Activated CD8-positive, alpha-beta T cell treated with anti-CD3 and anti-CD28 coated beads, Interleukin-2, amount 10 ng/mL, durations not matched to agents 7 days and 5 days (primary cell): ENCODE measurements at regions not wholly inside any gene's neighbourhood (a gene's known extent, or its start where the extent isn't known, plus 50 kb on each side); places are given as distances from the start of the nearest gene placed in this dataset.
"Not testable (repeated sequence)": the region's sequence is repeated elsewhere in the genome, so short reads cannot be mapped to it uniquely, and the experiment has no call there.

Experiments used
- ATAC-seq: fragments of 150-1000 bp; cut with Tn5 transposase; one replicate; pipeline ENCODE4 v1.10.0; 2021; ENCODE audit warnings: moderate library complexity
- CTCF ChIA-PET: fragments of 350-600 bp; sonication (Branson Sonifier 250); formaldehyde crosslinking; loops from one replicate; lab custom pipeline; 2021; ENCODE audit warnings: antibody characterized with exemption; lab: Charles Lee
- POLR2A ChIA-PET: fragments of 350-600 bp; sonication (Branson Sonifier 250); formaldehyde crosslinking; loops from one replicate; lab custom pipeline; 2021; ENCODE audit warnings: antibody characterized with exemption; lab: Charles Lee
- DNase-seq: peaks from one replicate; pipeline ENCODE4 v3.0.0-alpha.2; 2020
- H3K27ac Mint-ChIP-seq: one replicate; pipeline ENCODE4 v1.8.0; 2021; ENCODE audit warnings: mild to moderate bottlenecking, mixed read lengths
- H3K27me3 Mint-ChIP-seq: one replicate; pipeline ENCODE4 v1.8.0; 2021; ENCODE audit warnings: low read depth, mixed read lengths
- H3K36me3 Mint-ChIP-seq: one replicate; pipeline ENCODE4 v1.8.0; 2021; ENCODE audit warnings: low read depth, mixed read lengths
- H3K4me1 Mint-ChIP-seq: one replicate; pipeline ENCODE4 v1.8.0; 2021; ENCODE audit warnings: low read depth, mixed read lengths
- H3K4me3 Mint-ChIP-seq: one replicate; pipeline ENCODE4 v1.8.0; 2021; ENCODE audit warnings: mild to moderate bottlenecking, mixed read lengths
- H3K9me3 Mint-ChIP-seq: one replicate; pipeline ENCODE4 v1.8.0; 2022; ENCODE audit warnings: mixed read lengths; ENCODE audit not compliant: insufficient read depth

DNA sequence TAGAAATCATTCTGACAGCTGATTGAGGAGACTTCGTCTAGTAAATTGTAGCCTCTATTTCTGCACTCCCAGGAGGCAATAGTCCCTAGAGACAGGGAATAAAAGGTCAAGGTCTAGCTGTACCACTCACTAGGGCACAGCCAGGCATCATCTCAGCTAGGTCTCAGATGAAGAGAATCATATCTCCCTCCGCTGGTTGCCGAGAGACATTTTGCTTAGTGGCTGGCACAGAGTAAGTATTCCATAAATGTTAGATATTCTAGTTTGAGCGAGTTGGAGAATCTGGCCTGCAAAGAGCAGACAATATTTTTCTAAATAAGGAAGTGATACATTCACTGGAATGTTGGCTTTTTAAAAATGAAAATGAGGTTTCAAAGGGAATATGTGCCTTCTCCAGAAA, 180.4 kb upstream of the ACTBL2 start:
- CTCF ChIA-PET = no interaction called here

DNA sequence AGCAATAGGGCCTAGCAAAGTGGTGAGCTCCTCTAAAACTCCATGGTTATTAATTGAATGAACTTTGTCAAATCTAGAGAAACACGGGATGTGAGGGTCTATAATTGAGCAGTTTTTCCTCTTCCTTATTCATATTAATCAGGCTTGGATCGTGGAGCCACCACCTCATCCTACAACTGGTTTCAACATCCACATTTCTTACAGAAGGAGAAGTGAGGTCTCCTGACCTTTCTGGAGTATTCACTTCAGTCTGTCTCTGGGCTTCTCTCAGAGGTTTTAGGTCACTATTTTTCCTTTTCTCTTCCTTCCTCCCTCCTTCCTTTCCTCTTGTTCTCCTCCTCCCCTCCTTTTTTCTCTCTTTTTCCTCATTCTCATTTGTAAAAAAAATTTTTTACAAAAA, 177.3 kb upstream of the ACTBL2 start:
- Mint-ChIP-seq H3K4me3 (no peak overlapping the region), H3K9me3 (no peaks in the 10 kb centered on the region), H3K27me3 (peaks cover 6% of the 10 kb centered on the region), H3K36me3 (no peaks in the 10 kb centered on the region), H3K27ac (no peak overlapping the region), H3K4me1 (no peaks in the 10 kb centered on the region)
- ChIA-PET CTCF (no interaction called here), POLR2A (no interaction called here)
- ATAC-seq = no peak
- DNase-seq = no peak

More for the DNA sequence above, 180.4 kb upstream of the ACTBL2 start:
- DNase-seq = no peak
- no peak for ATAC-seq
- Mint-ChIP-seq H3K27me3 (peaks cover 6% of the 10 kb centered on the region), H3K27ac (no peak overlapping the region), H3K4me3 (no peak overlapping the region), H3K9me3 (no peaks in the 10 kb centered on the region), H3K4me1 (no peaks in the 10 kb centered on the region), H3K36me3 (no peaks in the 10 kb centered on the region)
- POLR2A ChIA-PET = no interaction called here

DNA sequence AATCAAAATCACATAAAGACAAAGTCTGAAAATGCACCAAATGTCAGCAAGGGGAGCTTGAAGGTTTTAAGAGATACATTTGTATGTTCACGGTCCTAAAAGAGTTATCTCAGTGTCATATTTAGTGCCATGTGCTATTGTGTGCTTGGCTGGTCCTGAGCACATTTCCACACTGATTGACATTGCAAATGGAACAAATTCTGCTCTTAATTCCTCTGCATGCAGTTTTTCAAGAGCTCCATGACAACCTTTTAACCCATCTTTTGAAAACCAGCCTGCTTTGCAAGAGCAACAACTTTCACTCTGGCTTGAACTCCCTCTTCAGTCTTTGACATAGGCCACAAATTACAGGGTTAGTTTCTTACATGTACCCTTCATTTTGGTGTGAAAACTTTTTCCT, 175.4 kb upstream of the ACTBL2 start:
- ChIA-PET CTCF (interaction anchor here (1.1 kb wide), 1 partner anchor 10 kb away, joined by 3 read pairs; no protein-coding TSS in a partner anchor), POLR2A (interaction anchor here (0.7 kb wide), 1 partner anchor 71 kb away, joined by 7 read pairs; no protein-coding TSS in a partner anchor)
- no peaks in the 10 kb centered on the region for H3K9me3 Mint-ChIP-seq
- peaks cover 6% of the 10 kb centered on the region for H3K27me3 Mint-ChIP-seq
- ATAC-seq = no peak
- H3K4me3 Mint-ChIP-seq = no peak overlapping the region
- H3K36me3 Mint-ChIP-seq = no peaks in the 10 kb centered on the region
- H3K27ac Mint-ChIP-seq = no peak overlapping the region
- no peaks in the 10 kb centered on the region for H3K4me1 Mint-ChIP-seq
- DNase-seq = no peak

DNA sequence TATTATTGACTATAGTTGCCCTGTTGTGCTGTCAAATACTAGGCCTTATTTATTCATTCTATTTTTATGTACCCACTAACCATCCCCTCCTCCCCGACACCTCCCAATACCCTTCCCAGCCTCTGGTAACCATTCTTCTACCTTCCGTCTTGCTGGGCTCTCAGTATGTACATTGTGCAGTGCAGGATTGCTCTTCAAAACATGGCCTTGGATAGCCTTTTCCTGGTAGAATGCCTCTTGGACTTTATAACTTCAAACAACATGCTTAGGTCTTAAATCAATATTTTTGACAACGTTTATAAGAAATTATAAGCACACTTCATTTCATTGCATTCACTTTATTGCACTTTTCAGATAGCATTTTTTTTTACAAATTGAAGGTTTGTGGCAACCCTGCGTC, 172.6 kb upstream of the ACTBL2 start:
- Mint-ChIP-seq H3K4me1 (no peaks in the 10 kb centered on the region), H3K27ac (no peak overlapping the region), H3K9me3 (no peaks in the 10 kb centered on the region), H3K4me3 (no peak overlapping the region), H3K36me3 (no peaks in the 10 kb centered on the region), H3K27me3 (peaks cover 2% of the 10 kb centered on the region)
- ChIA-PET POLR2A (no interaction called here), CTCF (no interaction called here)
- DNase-seq (no peak), ATAC-seq (no peak)

DNA sequence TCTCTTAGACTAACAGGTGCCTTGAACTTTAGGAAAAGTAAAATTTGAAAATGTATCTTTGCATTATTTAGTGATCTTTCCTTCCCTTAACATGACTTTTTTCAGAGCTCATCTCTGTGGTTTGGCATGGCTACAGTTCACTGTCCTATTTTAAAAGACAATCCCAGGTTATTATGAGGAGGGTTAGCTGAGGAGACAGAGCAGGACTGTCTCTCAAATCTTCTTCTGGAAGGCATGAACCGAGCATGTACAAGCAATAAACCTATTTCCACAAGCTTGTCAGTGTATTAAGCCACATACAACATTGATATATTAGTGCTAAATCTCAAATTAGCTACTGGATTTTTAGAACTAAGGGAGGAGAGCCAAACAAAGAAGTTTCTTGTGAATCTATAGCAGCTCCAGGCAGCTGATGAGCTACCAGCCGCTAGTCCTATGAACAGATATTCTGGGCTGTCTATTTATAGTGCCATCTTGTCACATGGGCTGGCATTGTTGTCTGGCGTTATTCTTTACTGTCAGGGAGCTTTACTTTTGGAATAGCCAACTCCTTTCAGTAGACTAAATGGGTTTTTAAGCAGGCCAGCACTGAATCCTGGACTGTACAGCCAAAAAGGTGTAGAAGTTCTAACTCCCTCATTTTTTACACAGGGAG, 171.2 kb upstream of the ACTBL2 start:
- H3K4me1 Mint-ChIP-seq = no peaks in the 10 kb centered on the region
- no peaks in the 10 kb centered on the region for H3K36me3 Mint-ChIP-seq
- H3K9me3 Mint-ChIP-seq = no peaks in the 10 kb centered on the region
- peaks cover 3% of the 10 kb centered on the region for H3K27me3 Mint-ChIP-seq
- DNase-seq (no peak), ATAC-seq (no peak)
- ChIA-PET POLR2A (no interaction called here), CTCF (interaction anchor here (1.0 kb wide), 1 partner anchor 807 kb away, joined by 3 read pairs; no protein-coding TSS in a partner anchor)
- H3K4me3 Mint-ChIP-seq = no peak overlapping the region
- H3K27ac Mint-ChIP-seq = no peak overlapping the region

DNA sequence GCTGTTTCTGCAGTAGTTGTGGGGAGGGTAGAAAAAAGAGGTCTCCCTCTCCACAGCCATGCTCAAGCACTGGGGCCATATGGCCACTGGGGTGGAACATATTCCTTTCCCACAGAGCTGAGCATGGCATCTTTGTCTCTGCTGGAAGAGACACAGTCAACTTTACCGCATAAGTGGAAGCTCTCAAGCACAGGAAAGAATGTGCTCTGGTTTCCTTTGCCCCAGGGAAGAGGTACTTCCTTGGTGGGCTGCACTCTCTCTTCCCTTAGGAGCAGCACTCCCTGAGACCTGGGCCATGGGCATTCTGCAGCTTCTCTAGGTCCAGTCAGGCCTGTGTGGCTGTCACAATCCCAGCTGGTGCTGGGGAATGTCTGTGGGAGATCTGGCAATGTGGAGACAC, 168.5 kb upstream of the ACTBL2 start:
- peaks cover 3% of the 10 kb centered on the region for H3K27me3 Mint-ChIP-seq
- no peaks in the 10 kb centered on the region for H3K4me1 Mint-ChIP-seq
- ATAC-seq = no peak
- H3K36me3 Mint-ChIP-seq = no peaks in the 10 kb centered on the region
- ChIA-PET POLR2A (no interaction called here), CTCF (interaction anchor here (1.2 to 3.8 kb wide), 5 partner anchors 10 to 809 kb away, joined by 3 to 22 read pairs (median 8); partner anchors contain the start of gene PLK2)
- H3K27ac Mint-ChIP-seq = no peak overlapping the region
- DNase-seq = no peak
- no peak overlapping the region for H3K4me3 Mint-ChIP-seq
- H3K9me3 Mint-ChIP-seq = no peaks in the 10 kb centered on the region

DNA sequence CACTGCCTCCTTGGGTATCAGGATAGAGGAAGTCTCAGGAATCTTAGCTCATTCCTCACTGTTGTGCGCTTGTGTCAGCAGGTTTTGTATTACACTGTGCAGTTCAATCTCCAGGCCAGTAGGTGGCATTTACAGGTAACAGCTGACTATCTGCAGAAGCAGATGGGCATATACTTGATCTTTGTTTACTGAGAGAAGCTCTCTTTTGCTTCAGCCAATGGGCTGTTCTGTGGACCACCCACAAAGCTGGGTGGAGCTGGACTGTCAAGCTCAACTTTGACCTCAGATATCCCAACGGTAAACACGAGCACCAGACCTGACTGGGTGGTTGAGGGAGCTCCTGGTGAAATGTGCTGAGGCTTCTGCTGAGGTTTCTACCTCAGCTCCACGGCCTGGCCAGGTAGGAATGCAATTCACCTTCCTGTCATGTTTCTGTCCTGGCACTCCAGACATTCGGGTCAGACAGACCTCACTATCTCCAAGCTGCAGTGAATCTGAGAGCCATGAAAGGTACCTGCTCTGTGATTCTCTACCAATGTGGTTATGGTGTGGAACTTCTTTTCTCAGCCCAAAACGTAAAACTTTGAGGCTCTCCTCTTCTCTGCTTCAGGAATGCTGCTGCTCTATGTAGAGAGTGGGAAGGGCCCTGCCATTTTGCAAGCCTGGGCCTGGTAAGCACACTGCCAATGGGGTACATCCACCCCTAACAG, 167.9 kb upstream of the ACTBL2 start:
- no peak overlapping the region for H3K27ac Mint-ChIP-seq
- ATAC-seq (no peak), DNase-seq (peak; percentile 27)
- peaks cover 3% of the 10 kb centered on the region for H3K27me3 Mint-ChIP-seq
- no peaks in the 10 kb centered on the region for H3K36me3 Mint-ChIP-seq
- ChIA-PET CTCF (interaction anchor here (0.5 to 3.8 kb wide), 17 partner anchors 10 to 810 kb away, joined by 3 to 22 read pairs (median 4); partner anchors contain the start of gene PLK2), POLR2A (no interaction called here)
- no peaks in the 10 kb centered on the region for H3K9me3 Mint-ChIP-seq
- H3K4me3 Mint-ChIP-seq = no peak overlapping the region
- H3K4me1 Mint-ChIP-seq = no peaks in the 10 kb centered on the region

DNA sequence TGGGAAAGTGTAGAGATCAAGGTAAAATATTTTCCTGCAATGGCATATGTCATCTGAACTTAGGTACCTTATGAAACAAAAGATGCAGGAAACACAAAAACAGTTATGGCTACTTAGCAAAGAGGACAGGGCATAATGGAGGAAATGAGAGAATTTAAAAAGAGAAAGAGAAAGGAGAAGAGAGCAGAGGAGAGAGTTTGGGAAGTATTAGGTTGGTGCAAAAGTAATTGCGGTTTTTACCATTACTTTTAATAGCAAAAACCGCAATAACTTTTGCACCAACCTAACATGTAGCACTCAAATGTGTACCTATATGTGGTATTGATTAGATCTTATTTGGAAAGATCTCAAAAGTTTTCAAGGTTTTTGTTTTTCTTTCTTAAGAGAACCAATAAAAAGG, 160.1 kb upstream of the ACTBL2 start:
- H3K27ac Mint-ChIP-seq = no peak overlapping the region
- POLR2A ChIA-PET = no interaction called here
- CTCF ChIA-PET = no interaction called here

DNA sequence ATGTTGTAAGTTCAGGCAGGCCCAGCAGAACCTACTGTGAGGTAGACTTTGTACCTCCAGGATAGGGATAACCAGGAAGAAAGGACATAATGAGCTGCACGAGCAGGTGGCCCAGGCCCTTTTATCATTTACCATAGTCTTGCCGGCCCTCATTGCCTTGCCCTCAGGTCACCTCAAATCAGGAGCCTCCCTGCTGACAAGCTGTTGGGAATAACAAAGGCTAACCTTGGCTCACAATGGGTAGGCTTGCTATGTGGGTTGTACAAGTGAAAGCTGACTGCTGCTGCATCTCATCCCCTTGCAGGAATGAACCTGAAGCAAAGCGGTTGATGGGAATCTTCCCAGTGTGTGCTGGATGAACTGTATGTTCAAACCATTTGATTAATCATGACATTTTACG, 159.5 kb upstream of the ACTBL2 start:
- H3K27ac Mint-ChIP-seq = no peak overlapping the region
- no peak overlapping the region for H3K4me3 Mint-ChIP-seq
- peaks cover 8% of the 10 kb centered on the region for H3K27me3 Mint-ChIP-seq
- POLR2A ChIA-PET = no interaction called here
- no peaks in the 10 kb centered on the region for H3K4me1 Mint-ChIP-seq
- H3K9me3 Mint-ChIP-seq = no peaks in the 10 kb centered on the region
- DNase-seq (no peak), ATAC-seq (no peak)
- no peaks in the 10 kb centered on the region for H3K36me3 Mint-ChIP-seq
- CTCF ChIA-PET = no interaction called here

More for the DNA sequence above, 160.1 kb upstream of the ACTBL2 start:
- Mint-ChIP-seq H3K4me1 (no peaks in the 10 kb centered on the region), H3K36me3 (no peaks in the 10 kb centered on the region), H3K27me3 (peaks cover 8% of the 10 kb centered on the region), H3K9me3 (no peaks in the 10 kb centered on the region), H3K4me3 (no peak overlapping the region)
- ATAC-seq (no peak), DNase-seq (no peak)

DNA sequence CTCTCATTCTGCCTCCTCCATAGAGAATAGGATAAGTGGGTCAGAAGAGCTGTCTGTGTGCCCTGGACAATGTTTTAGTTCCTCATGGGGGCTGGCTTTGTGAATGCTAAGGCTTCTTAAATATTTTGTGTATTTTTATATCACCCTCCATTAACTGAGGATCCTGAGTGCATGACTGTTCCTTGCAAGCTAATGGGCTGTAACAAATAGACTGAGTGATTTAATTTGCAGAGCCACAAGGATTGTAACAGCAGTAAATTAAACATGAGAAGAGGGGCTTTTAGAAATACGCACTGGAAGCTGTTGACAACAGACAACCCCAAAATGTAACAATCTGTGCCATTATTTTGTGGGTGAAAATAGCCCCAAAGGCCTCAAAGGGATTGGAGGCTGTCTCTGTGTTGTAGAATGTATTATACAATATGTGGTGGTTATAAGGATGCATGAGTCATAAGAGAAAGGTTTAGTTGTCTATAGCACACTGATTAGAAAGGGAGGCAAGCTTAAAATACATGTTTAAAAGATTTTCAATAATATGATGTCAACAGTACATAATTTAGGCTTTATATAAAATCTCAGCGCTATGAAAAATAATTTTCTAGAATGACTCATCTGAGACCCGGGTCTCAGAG, 152.7 kb upstream of the ACTBL2 start:
- Mint-ChIP-seq H3K9me3 (no peaks in the 10 kb centered on the region), H3K27me3 (peaks cover 3% of the 10 kb centered on the region), H3K27ac (no peak overlapping the region), H3K4me3 (no peak overlapping the region), H3K36me3 (no peaks in the 10 kb centered on the region), H3K4me1 (no peaks in the 10 kb centered on the region)
- CTCF ChIA-PET = interaction anchor here (1.2 kb wide), 1 partner anchor 14 kb away, joined by 3 read pairs; no protein-coding TSS in a partner anchor
- no peak for ATAC-seq
- DNase-seq = no peak
- POLR2A ChIA-PET = no interaction called here

DNA sequence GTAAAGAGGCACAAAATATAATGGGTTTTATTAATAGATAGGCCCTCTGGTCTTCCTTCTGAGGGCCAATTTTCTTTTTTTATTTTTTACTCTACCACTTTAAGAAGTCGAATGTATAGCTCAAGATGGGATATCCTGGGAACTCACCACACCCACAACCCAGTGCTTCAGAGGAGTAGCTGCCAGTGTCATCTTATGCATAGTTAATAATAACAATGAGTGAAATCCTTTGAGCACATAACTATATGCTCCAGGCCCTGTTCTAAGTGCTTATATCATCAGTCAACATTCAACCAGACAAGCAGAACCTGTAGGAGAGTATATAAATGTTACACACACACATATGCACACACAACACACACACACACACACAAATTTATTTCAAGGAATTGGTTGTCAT, 150.3 kb upstream of the ACTBL2 start:
- Mint-ChIP-seq H3K4me1 (no peaks in the 10 kb centered on the region), H3K36me3 (no peaks in the 10 kb centered on the region), H3K4me3 (no peak overlapping the region), H3K27ac (no peak overlapping the region), H3K9me3 (no peaks in the 10 kb centered on the region), H3K27me3 (peaks cover 3% of the 10 kb centered on the region)
- no peak for ATAC-seq
- ChIA-PET POLR2A (interaction anchor here (0.6 kb wide), 1 partner anchor 1922 kb away, joined by 3 read pairs; no protein-coding TSS in a partner anchor), CTCF (interaction anchor here (1.1 kb wide), 1 partner anchor 18 kb away, joined by 3 read pairs; no protein-coding TSS in a partner anchor)
- DNase-seq = no peak

DNA sequence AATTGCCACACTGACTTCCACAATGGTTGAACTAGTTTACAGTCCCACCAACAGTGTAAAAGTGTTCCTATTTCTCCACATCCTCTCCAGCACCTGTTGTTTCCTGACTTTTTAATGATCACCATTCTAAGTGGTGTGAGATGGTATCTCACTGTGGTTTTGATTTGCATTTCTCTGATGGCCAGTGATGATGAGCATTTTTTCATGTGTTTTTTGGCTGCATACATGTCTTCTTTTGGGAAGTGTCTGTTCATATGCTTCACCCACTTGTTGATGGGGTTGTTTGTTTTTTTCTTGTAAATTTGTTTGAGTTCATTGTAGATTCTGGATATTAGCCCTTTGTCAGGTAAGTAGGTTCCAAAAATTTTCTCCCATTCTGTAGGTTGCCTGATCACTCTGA, 148.5 kb upstream of the ACTBL2 start:
- H3K9me3 Mint-ChIP-seq, H3K4me3 Mint-ChIP-seq, H3K27me3 Mint-ChIP-seq, DNase-seq, ATAC-seq, POLR2A ChIA-PET, H3K27ac Mint-ChIP-seq, CTCF ChIA-PET, H3K36me3 Mint-ChIP-seq, H3K4me1 Mint-ChIP-seq: not testable (repeated sequence)
